Medulla oblongata (tissue), 1 donor: ENCODE measurements at regions not wholly inside any gene's neighbourhood (a gene's known extent, or its start where the extent isn't known, plus 50 kb on each side); places are given as distances from the start of the nearest gene placed in this dataset.
"Not testable (repeated sequence)": the region's sequence is repeated elsewhere in the genome, so short reads cannot be mapped to it uniquely, and the experiment has no call there.

Experiments used
- DNase-seq: peaks from one replicate; pipeline ENCODE4 v3.0.0-alpha.2; 2015; ENCODE audit errors: extremely low spot score

GRCh38 chr3:5357089-5357488 lies 169.6 kb downstream of the EDEM1 start:
- no peak for DNase-seq

GRCh38 chr3:5358911-5359310 lies 171.4 kb downstream of the EDEM1 start:
- DNase-seq: no peak

- DNase-seq: no peak
Measured at GRCh38 chr3:5360453-5360852, 172.9 kb downstream of the EDEM1 start.

GRCh38 chr3:5366746-5367145 lies 179.2 kb downstream of the EDEM1 start:
- DNase-seq: no peak

- not testable (repeated sequence) for DNase-seq
Measured at GRCh38 chr3:5371555-5371954, 184.0 kb downstream of the EDEM1 start.

- no peak for DNase-seq
Measured at GRCh38 chr3:5376761-5377160, 189.3 kb downstream of the EDEM1 start.

- DNase-seq: not testable (repeated sequence)
Measured at GRCh38 chr3:5379266-5379665, 191.8 kb downstream of the EDEM1 start.

- DNase-seq: not testable (repeated sequence)
Measured at GRCh38 chr3:5383486-5384263, 196.2 kb downstream of the EDEM1 start.

GRCh38 chr3:5384557-5385236 lies 197.2 kb downstream of the EDEM1 start:
- no peak for DNase-seq

- DNase-seq: no peak
Measured at GRCh38 chr3:5388091-5388490, 200.6 kb downstream of the EDEM1 start.

GRCh38 chr3:5389057-5389456 lies 201.6 kb downstream of the EDEM1 start:
- no peak for DNase-seq

- DNase-seq: no peak
Measured at GRCh38 chr3:5390221-5390620, 202.7 kb downstream of the EDEM1 start.

- DNase-seq: no peak
Measured at GRCh38 chr3:5390936-5391625, 203.6 kb downstream of the EDEM1 start.

- no peak for DNase-seq
Measured at GRCh38 chr3:5401002-5401401, 213.5 kb downstream of the EDEM1 start.

- DNase-seq: no peak
Measured at GRCh38 chr3:5404718-5405117, 217.2 kb downstream of the EDEM1 start.

- DNase-seq: no peak
Measured at GRCh38 chr3:5411786-5412185, 224.3 kb downstream of the EDEM1 start.

GRCh38 chr3:5423076-5423475 lies 235.6 kb downstream of the EDEM1 start:
- DNase-seq: no peak

GRCh38 chr3:5423523-5423922 lies 236.0 kb downstream of the EDEM1 start:
- DNase-seq: no peak

GRCh38 chr3:5425371-5425770 lies 237.9 kb downstream of the EDEM1 start:
- no peak for DNase-seq

GRCh38 chr3:5426094-5426883 lies 238.8 kb downstream of the EDEM1 start:
- peak; percentile 92 for DNase-seq

GRCh38 chr3:5427021-5427420 lies 239.5 kb downstream of the EDEM1 start:
- DNase-seq: no peak

- DNase-seq: no peak
Measured at GRCh38 chr3:5427938-5428337, 240.4 kb downstream of the EDEM1 start.
